HFFc6 (cell line): ENCODE measurements at regions not wholly inside any gene's neighbourhood (a gene's known extent, or its start where the extent isn't known, plus 50 kb on each side); places are given as distances from the start of the nearest gene placed in this dataset.

Source experiments
- DNase-seq: peaks from one replicate; pipeline ENCODE4 v3.0.0-alpha.2; 2018
- H3K27ac Mint-ChIP-seq: 2 replicates; pipeline ENCODE4 v1.8.0; 2020; ENCODE audit warnings: mild to moderate bottlenecking, mixed read lengths
- H3K27me3 Mint-ChIP-seq: 2 replicates; pipeline ENCODE4 v1.8.0; 2021; ENCODE audit warnings: mild to moderate bottlenecking, moderate library complexity, mixed read lengths; ENCODE audit not compliant: insufficient read depth
- H3K36me3 Mint-ChIP-seq: 2 replicates; pipeline ENCODE4 v1.8.0; 2021; ENCODE audit warnings: low read depth, mixed read lengths
- H3K4me1 Mint-ChIP-seq: 2 replicates; pipeline ENCODE4 v1.8.0; 2020; ENCODE audit warnings: low read depth, mixed read lengths
- H3K4me3 Mint-ChIP-seq: 2 replicates; pipeline ENCODE4 v1.8.0; 2020; ENCODE audit warnings: mild to moderate bottlenecking, moderate library complexity, mixed read lengths
- H3K9me3 Mint-ChIP-seq: 2 replicates; pipeline ENCODE4 v1.8.0; 2020; ENCODE audit warnings: mild to moderate bottlenecking, mixed read lengths
- CTCF ChIP-seq: fragments of 200-600 bp; sonication (generic); IDR thresholded peaks from 2 replicates; pipeline ENCODE4 v1.5.0; 2021; ENCODE audit warnings: antibody characterized with exemption, mild to moderate bottlenecking

GRCh38 chr19:56894626-56895025 lies 54.1 kb upstream of the PEG3 start:
- no peak overlapping the region for H3K4me3 Mint-ChIP-seq
- TF ChIP-seq CTCF = no peak
- H3K27ac Mint-ChIP-seq = no peak overlapping the region
- H3K36me3 Mint-ChIP-seq = peaks cover 6% of the 10 kb centered on the region; the same call in 1 of the 2 replicates
- H3K9me3 Mint-ChIP-seq = peaks cover 65% of the 10 kb centered on the region
- no peaks in the 10 kb centered on the region for H3K4me1 Mint-ChIP-seq
- DNase-seq = no peak
- 0 out of 2 replicates have a peak, but pooled peaks cover 3% of the 10 kb centered on the region for H3K27me3 Mint-ChIP-seq

- no peak for TF ChIP-seq CTCF
- Mint-ChIP-seq H3K27ac (no peak overlapping the region), H3K4me1 (no peaks in the 10 kb centered on the region), H3K9me3 (peaks cover 72% of the 10 kb centered on the region), H3K27me3 (0 out of 2 replicates have a peak, but pooled peaks cover 3% of the 10 kb centered on the region), H3K4me3 (no peak overlapping the region), H3K36me3 (peaks cover 8% of the 10 kb centered on the region; the same call in 1 of the 2 replicates)
- no peak for DNase-seq
Observed at GRCh38 chr19:56896095-56896494, 55.6 kb upstream of the PEG3 start.

- peaks cover 8% of the 10 kb centered on the region; the same call in 1 of the 2 replicates for H3K36me3 Mint-ChIP-seq
- no peak for TF ChIP-seq CTCF
- peaks cover 66% of the 10 kb centered on the region for H3K9me3 Mint-ChIP-seq
Observed at GRCh38 chr19:56899943-56900342, 59.4 kb upstream of the PEG3 start.

GRCh38 chr19:56900573-56901097 lies 60.1 kb upstream of the PEG3 start:
- no peak for DNase-seq
- no peak for TF ChIP-seq CTCF
- H3K4me3 Mint-ChIP-seq = no peak overlapping the region
- 0 out of 2 replicates have a peak, but pooled peaks cover 3% of the 10 kb centered on the region for H3K27me3 Mint-ChIP-seq
- no peaks in the 10 kb centered on the region for H3K4me1 Mint-ChIP-seq
- peaks cover 8% of the 10 kb centered on the region; the same call in 1 of the 2 replicates for H3K36me3 Mint-ChIP-seq
- no peak overlapping the region for H3K27ac Mint-ChIP-seq
- H3K9me3 Mint-ChIP-seq = peaks cover 63% of the 10 kb centered on the region

More at GRCh38 chr19:56899943-56900342, 59.4 kb upstream of the PEG3 start:
- no peak for DNase-seq
- Mint-ChIP-seq H3K4me1 (no peaks in the 10 kb centered on the region), H3K4me3 (no peak overlapping the region), H3K27ac (no peak overlapping the region), H3K27me3 (0 out of 2 replicates have a peak, but pooled peaks cover 3% of the 10 kb centered on the region)

GRCh38 chr19:56905631-56906150 lies 65.2 kb upstream of the PEG3 start:
- TF ChIP-seq CTCF = no peak
- H3K27me3 Mint-ChIP-seq = no peaks in the 10 kb centered on the region
- peaks cover 53% of the 10 kb centered on the region for H3K9me3 Mint-ChIP-seq
- H3K4me3 Mint-ChIP-seq = no peak overlapping the region
- H3K36me3 Mint-ChIP-seq = no peaks in the 10 kb centered on the region
- no peak for DNase-seq
- no peaks in the 10 kb centered on the region for H3K4me1 Mint-ChIP-seq
- H3K27ac Mint-ChIP-seq = no peak overlapping the region
